ENCODE measurements at regions not wholly inside any gene's neighbourhood (a gene's known extent, or its start where the extent isn't known, plus 50 kb on each side); places are given as distances from the start of the nearest gene placed in this dataset.

DNA sequence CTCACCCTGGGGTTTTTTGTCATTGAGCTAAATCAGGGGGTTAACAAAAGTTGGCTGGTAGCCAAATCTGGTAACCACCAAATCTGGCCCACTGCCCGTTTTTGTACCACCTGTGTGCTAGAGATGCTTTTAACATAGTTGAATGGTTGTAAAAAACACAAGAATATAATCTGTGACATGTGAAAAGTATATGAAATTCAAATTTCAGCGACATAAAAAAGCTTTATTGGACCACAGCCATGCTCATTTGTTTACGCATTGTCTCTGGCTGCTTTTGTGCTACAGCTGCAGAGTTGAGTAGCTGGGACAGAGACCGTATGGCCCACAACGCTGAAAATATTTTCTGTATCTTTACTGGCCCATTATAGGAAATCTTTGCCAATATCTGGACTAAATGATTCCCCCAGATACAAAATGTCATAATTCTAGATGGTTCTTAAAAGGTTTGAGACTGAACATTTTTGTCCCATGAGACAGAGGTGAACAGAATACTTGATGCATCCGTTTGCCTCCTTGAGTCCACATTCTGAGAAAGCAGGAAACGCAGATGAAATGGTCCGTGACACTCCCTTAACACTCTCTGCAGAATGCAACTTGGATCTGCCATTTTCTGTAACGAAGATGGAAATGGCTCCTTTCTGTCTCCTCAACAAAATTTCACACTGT, 120.9 kb upstream of the PDZRN3 start:
- DNase-seq (ENCODE audit: low spot score) = no peak

DNA sequence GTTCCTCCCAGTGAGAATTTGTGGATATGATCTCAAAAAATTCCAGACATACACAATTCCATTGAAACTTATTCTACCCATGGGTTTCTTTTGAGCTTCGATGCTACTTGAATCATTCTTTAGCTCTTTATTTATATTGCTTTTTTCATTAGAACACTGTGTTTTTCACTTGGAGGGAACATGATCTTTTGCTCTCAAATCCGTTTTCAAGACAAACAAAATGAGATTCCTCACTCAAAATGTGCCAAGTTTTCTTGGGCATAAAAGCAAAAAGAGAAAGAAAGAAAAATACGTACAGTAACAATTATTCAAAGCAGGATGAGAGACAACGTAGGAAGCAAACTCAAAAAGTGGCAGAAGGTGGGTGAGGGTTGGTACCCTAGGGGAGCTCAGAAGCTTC, 118.8 kb upstream of the PDZRN3 start:
- DNase-seq (ENCODE audit: low spot score) = no peak

DNA sequence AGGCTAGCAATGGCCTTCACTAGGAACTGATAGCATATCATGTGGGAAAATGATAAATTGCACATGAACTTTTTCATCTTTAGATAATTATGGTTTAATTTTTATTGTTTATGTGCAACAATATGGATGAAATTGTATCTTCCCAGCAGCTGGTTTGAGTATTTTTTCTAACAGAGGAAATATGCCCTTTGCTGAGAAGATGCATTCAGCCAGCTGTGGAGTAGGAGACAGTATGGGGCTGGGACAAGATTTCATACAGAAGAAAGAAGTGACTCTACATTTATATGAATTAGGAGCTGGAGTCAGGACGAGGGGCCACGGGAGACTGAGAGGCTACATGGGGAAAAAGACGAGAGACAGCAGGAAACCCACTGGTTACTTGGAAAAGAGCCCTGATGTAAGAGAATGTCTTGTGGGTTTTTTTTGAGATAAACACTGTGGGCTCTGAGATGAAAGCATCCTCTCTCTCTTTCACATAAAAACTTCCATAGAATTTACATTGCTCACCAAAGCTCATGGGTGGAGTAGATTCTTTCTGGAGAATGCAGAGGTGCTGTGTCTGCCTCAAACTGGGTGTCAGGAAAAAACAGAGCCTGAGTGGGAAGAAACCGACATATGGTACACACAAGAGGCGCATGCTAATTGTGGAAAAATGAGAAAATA, 115.2 kb upstream of the PDZRN3 start:
- DNase-seq (ENCODE audit: low spot score) = no peak

DNA sequence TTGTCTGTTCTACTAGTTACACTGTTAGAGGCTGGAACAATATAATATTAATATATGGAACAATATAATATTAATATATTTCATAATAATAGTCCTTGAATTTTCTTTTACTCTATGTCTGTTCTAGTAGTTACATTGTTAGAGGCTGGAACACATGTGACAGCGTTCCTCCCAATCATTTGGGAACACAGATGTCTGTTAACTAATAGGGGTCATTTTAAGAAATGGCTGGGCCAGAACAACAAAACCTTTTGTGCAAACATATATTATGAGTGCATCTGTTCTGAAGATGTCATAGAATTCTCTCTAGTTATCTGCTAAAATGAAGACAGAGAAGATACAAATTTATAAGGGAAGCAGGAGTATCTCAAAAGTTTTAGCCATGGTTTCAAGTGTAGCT, 114.0 kb upstream of the PDZRN3 start:
- no peak for DNase-seq (ENCODE audit: low spot score)

DNA sequence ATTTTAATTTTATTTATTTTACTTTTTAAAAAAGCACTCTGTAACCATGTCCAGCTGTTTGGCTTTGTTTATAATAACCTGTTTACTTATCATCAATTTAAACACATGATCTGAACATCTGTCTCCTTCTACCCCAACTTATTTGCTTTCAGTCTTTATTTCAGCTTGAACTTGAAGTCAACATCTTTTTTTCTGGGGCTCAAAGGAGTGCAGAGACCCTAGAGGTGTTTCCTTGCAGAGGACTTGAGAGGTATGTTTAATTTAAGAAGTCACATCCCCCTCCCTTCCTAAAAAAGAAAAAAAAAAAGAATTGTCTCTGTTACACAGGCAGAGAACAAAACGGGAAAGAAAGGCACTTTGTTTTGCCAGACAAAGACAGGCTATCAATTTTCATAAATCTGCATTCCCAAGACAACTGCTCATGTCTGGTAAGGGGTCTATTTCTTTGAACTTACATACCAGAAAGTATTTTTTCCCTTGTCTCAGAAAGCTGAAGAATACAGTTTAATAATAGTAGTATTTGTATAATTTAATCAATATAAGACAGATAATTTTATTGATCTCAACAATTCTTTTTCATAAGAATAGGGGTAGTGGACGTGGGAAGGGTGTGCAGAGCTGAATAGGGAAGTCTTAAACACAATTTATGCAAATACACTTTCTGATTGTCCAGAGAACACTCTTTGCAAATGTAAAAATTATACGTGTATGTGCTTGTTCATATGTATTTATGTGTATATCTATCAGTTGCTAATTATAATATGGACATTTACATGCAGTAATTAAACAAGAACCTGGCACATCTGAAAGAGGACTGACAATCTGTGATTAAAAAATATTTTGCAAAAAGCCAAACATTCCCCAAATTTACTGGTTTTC, 109.7 kb upstream of the PDZRN3 start:
- DNase-seq (ENCODE audit: low spot score) = no peak

DNA sequence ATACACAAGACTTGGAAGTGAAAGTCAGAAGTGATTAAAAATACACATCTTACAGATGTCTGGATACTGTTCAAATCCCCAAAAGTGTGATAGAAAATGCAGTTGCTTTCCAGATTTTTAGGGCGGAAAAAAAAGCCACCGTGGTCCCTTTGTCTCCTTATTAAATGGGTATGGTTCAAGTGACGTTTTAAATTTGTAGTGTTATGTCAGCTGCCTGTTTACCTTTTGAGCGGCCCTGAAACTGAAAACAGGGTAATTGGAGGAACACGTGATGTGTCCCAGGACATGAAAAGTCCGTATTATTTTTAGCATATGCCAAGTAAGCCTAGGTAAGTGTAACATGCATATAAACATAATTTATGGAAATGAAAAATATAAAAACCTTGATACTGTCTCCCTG, 109.0 kb upstream of the PDZRN3 start:
- no peak for DNase-seq (ENCODE audit: low spot score)

DNA sequence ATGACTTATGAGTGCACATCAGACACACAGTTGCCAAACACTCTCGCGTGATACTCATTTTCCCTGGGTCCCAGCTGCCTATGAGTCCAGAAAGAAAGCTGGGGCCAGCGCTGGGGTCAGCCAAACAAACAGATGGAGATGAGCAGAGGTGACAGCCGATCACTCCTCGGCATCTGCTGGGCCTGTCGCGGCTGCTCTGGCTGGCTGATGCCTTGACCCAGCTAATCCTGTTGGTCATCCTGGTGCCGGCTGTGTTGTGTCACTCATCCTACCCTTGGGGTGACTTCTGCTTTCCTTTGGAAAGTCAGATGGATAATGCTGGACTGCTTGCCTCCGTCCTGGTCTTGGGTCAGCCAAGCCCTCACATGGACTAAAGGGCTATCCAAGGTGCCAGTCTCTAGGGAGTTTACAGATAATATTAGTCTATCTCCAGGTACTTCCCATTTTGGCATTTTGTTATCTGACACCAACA, 105.3 kb upstream of the PDZRN3 start:
- peak; percentile 70 for DNase-seq (ENCODE audit: low spot score)

DNA sequence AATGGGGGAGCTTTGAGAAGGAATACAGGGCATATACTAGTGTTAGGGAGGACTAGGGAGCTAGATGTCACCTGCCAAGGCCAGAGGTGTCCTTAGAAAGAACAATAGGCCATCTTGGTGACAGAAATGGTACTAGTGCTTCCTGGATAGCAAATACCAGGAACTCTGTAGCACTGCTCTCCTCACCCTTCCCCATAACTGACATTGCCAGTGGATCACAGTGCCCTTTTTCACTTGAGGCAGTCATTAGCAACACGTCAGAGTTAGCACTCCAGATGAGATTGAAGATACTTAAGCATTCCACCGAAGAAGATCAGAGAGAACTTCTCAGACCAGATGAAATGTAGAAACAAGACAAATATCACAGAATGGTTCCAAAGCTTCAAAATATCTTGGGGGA, 103.1 kb upstream of the PDZRN3 start:
- DNase-seq (ENCODE audit: low spot score) = no peak

DNA sequence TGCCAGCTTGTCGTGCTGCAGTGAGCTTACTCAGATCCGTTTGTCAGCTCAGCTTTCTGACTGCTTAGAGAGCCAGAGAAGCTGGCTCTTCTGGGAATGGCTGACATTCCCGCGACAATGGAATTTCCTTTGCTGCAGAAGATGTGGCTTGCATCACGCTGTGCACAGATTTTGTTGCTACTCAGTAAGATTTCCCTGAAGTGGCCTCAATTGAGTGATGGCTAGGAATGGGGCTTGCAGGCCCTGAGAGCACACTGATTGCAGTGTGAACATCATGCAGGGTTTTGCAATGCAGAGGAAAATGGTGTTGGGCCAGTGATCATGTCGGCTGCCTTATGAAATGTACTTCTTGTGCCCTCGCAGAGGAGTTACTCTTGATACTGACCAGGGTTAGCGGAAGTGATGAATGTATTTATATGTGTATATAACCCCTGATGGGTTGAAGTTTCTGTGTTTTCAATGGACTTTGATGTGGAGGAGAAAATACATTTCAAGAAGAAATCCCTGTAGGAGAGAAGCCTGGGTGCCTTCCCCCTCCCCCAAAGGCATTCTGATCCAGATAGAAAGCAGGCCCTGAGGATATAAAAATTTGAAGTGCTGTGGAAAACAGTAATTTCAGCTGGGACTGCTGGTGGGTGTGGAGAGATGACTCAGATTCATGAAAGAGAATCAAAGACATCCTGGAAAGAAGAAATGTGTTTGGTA, 102.5 kb upstream of the PDZRN3 start:
- DNase-seq (ENCODE audit: low spot score) = peak; percentile 58

DNA sequence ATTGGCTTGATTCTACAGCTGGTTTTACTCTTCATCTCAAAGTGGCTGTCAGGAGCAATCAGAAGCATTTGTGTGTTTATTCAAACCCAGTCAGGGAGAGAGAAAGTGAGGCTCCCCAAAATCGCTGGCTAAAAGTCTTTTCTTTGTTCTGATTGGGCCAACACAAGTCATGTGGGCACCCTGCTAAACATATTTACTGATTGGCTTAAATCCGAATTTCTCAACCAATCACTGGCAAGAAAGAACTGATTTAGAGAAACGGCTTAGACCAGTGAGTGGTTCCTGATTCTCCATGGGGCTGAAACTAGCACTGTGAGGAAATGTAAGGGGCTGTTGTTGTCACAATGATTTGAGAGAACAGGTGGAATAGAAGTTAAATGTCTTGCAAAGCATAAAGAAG, 98.9 kb upstream of the PDZRN3 start:
- no peak for DNase-seq (ENCODE audit: low spot score)

DNA sequence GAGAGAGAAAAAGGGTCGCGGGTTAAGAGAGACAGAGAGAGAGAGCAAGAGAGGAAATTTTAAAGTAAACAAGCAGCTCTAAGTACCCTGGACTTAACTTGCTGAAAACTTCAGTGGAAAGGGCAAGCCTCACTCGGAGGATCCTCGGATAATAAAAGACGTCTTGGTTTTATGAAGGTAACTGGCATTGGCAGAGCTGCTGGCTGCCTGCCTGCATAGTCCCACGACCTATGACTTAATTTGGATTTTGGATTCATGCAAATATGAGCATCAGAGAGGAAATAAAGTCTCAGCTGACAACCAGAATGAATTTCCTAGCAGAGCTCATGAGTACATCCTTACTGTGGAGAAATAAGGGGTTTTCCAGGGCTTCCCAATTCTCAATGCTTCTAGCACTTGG, 95.1 kb upstream of the PDZRN3 start:
- no peak for DNase-seq (ENCODE audit: low spot score)

DNA sequence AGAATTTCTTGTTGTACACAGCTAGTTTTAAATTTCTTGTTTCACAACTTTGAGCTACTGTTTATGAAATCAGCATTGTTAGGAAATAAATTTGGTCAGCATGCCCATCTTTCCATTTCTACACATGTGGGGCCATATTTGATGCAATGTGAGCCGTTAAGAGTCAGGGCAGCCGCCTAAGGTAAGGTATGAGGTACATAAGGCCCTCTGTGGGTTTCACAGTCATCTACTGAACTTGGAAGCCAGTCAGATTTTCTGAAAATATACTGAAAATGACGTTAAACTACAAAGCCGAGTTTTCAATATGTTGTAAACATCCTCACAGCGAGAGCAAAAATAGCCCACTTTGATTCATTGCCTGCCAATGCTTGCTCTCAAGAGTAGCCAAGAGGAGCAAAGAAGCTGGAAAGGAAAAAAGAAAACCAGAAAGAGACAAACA, 94.7 kb upstream of the PDZRN3 start:
- no peak for DNase-seq (ENCODE audit: low spot score)

DNA sequence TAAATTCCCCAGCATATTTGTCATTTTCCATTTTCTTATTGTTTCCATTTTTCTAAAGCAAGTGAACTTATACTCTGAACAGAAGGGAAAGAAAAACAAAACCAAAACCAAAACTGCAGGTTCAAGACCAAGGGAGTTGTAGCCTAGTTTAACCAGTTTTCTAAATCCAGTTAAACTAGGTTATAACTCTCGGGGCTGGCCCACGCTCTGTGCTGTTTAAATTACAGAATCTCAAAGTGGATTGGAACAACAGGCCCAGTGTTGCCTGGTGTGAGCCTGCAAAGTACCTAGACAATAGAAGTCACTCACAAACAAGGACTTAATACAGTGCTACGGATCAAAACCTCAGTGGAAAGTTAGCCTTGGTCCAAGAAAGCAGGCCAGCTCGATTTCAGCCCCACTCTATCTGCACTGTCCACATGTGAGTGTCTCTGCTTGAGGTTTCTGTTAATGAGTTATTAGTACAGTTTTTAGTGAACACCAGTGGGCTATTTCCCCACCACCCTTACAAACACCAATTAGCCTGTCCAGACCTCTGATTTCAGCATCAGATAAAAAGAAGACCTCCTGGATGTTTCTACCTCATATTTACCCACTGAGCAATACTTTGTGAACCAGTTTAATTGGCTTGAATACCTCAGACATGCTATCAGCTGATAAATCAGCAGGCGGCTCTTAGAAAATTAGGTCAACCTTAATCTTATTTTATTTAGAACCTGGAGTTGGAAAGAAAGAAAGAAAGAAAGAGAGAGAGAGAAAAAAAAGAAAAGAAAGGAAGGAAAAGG, 93.8 kb upstream of the PDZRN3 start:
- DNase-seq (ENCODE audit: low spot score) = no peak

DNA sequence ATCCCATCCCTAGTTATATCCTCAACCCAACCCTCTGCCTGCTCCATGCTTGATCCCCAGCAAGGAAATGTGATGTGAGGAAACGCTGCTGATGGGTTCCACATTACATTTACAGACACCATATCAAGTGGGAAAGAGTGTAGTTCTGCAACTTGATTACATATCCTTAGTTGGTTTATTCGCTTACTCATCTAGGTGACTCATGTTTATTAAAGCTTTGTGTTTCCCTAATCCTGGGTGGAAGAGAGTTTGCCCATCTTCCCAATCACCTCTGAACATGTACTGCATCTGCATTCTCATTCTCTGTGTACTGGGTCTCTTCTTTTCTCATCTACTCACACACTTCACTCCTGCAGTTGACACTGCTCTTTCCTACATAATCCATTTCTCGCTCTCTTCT, 91.7 kb upstream of the PDZRN3 start:
- DNase-seq (ENCODE audit: low spot score) = no peak

DNA sequence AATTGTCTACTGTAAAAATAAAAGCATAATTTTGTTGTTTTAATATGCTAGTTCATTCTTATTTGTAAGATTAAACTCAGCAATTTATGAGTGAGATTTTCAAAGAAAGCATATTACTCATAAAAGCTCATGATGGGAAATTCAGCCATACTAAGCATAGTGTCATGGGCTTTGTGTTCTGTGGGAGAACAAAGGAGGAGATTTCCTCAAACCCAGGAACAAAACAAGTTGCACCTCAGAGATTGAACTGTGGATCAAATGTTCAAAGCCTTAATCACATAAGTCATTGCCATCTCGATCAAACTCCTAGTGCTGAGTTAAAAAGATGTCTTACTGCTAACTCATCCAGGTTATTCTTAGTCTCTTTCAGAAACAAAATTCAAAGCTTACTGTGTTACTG, 85.6 kb upstream of the PDZRN3 start:
- DNase-seq (ENCODE audit: low spot score) = no peak

DNA sequence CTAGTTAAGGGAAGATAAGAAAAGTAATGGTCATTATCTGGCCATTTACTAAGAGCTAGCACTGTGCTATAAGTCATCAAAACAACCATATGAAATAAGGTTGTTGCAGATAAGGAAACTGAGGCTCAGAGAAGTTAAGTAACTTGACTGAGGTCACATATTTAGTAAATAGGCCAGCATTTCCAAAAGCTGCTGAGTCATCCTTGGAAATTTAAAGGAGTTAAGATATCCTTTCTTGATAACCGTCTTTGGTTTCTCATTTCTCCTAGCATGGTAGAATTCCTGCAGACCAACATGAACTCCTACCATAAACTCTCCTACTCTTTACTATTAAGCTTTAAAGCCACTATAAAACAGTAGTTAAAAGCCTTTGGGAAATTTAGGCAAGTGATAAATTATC, 85.0 kb upstream of the PDZRN3 start:
- no peak for DNase-seq (ENCODE audit: low spot score)

DNA sequence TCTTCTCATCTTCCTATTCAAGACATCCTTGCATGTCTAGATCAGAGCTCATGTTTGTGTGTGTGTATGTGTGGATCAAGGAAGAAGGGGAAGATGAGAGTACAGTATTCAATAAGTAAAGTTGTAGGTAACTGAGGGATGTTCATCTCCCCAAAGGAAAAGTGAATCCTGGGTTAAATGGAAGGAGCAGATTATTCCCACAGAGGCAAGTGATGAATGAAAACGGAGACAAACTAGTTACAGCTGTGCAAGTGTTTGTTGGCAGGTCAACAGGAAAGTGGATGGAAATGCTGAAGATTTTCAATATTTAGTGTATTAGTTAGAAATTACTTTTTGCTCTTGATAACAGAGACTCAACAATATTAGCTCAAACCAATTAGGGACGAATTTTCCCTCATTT, 84.2 kb upstream of the PDZRN3 start:
- DNase-seq (ENCODE audit: low spot score) = no peak

DNA sequence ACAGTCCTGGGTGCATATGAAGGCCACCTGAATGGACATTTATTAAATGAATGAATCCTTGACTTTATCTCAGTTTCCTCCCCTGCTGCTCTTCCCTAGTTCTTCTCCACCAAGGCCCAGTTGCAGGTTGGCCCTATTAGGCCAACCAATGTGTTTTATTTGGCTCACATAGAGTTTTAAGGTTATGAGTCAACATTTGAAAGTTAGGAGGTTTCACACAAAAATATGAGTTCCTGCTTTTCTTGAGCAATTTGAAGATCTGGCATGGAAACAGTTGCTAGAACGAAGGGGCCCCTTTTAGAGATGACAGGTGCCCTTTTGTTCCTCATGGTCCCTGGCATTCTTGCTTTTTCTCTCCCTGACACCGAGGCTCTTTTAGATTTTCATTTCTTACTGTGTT, 83.0 kb upstream of the PDZRN3 start:
- DNase-seq (ENCODE audit: low spot score) = no peak

DNA sequence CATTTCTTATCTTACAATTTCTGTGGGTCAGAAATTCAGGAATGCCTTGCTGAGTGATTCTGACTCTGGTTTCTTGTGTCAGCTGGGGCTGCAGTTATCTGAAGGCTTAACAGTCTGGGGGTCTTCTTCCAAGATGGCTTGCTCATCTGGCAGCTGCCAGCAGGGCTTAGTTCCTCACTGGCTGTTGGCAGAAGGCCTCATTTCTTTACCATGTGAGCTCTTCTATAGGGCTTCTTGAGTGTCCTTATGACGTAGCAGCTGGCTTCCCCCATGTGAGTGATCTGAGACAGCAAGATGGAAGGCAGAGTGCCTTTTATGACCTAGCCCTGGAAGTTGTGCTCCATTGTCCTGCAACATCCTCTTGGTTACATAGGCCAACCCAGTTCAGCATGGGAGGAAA, 82.0 kb upstream of the PDZRN3 start:
- no peak for DNase-seq (ENCODE audit: low spot score)

DNA sequence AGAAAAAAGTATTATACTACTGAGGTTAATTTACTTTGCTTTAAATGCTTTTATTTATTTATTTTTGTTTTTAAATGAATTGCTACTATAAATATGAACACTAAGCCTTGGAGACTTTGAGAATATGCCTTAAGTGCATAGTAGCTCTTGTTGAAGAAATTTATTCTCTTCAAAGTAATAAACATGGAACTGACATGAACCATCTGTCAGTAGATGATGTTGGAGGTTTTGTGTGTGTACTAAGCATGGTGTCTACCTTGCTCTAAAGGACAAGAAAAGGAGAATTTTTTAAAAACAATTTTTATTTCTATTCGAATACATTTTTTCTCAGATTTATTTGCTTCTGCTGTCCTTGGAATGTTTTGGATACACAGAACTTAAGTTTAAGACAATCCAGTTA, 81.1 kb upstream of the PDZRN3 start:
- no peak for DNase-seq (ENCODE audit: low spot score)

DNA sequence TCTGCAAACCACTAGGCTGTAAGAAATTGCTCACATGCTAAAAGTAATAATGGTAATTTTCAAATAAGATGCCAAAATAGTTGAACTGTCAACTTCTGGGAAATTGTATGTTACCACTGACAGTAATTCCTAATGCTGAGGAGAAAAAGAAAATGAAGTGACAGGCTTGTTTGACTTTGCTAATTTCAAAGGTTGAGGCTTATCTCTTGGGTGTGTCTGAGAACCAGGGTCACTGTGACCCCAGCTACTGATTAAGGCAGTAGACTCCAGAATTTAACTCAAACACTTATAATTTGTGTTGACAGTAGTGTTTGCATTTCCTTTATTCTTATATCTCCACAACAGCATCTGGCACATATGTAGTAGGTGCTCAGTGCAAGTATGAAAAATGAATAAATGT, 74.6 kb upstream of the PDZRN3 start:
- no peak for DNase-seq (ENCODE audit: low spot score)

DNA sequence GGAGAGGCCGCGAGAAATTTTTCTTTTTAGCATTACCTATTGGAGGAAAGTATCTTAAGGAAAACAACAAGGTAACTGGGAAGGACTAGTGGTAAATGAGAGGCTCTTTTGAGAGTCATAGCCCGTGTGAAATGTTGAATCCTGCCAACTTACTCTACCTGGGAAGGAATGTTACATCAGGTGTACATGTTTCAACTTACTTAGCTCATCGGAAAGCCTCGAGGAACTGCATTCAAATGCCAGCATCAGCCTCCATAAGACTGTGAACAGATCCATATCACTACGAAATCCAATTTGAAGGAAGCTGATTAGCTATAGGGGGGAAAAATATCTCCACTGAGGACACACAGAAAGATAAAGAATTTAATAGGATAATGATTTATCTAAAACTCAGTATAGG, 72.3 kb upstream of the PDZRN3 start:
- DNase-seq (ENCODE audit: low spot score) = no peak

All from ecto neural progenitor cell (in vitro differentiated cells).